ENCODE measurements at regions not wholly inside any gene's neighbourhood (a gene's known extent, or its start where the extent isn't known, plus 50 kb on each side); places are given as distances from the start of the nearest gene placed in this dataset.

DNA sequence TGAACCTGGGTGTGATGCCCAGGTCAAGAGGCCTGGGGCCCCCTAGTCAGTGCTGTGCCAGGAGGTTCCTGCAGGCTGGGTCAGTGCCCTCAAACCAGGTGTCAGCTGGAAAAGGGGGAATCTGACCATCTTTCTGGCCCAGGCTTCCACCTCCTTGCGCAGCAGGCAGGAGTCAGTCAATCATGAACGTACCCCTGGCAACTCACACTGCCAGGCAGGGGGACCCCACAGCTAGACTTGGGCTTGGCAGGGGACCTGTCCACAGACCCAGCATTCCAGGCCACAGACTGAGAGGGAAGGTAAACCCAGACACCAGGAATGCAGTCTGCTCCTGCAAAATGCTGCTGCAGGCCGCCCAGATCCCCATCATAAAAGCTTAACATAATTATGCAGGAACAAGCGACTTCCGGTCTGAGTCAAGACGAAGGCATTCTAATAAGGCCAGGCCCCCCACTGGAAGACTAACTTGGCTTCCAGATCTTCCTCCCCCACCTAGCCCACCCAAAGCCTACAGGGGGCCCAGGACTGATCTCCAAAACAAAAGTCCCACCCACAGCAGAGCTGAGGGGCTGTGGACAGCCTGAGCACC, 156.3 kb downstream of the BCOR start:
- no peak for DNase-seq

DNA sequence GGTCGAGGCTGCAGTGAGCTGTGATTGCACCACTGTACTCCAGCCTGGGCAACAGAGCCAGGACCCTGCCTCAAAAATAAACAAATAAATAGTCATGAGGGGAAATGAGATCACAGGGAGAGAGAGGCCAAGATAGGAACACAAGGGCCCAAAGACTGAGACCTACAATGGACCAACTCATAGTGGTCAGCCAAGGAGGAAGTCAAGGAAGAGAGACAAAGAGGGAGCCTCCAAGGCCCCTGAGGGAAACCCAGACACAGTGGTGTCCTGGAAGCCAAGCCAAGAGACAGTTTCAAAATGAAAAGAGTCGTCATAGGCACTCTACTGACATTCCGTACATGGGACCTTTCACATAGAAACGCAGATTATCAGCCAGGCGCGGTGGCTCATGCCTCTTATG, 153.3 kb downstream of the BCOR start:
- no peak for DNase-seq

DNA sequence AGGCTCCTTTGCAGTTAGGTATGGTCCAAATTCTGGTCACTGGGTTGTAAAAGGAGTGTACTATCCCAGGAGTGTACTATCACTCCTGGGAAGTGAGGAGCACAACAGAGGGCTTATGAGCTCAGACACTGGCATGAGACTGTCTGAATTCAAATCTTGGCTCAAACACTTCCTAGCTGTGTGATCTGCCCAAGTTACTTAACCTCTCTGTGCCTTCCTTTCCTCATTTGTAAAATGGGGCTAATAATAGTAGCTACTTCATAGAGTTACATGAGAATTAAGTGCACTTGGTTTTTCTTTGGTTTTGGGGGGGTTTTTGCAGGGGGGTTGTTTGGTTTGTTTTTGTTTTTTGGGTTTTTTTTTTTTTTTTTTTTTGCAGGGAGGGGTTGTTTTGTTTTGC, 152.0 kb downstream of the BCOR start:
- no peak for DNase-seq

DNA sequence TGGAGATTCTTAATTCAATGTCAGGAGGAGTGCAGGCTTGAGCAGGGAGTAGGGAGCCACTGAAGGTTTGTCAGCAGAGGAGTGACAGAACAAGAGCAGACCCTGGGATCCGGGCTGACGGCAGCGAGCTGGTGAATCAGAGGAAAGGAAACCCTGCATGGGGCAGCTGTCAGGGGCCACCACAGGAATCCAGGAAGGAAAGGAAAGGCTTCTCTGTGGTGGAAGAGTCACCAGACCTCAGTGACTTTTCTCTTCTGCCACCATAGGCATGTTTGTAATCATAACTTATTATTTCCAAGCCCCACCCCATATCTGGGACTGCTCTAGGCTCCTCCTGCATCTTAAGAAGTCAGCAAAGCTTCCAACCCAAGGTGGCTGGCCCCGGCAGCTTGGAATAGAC, 150.9 kb downstream of the BCOR start:
- no peak for DNase-seq

DNA sequence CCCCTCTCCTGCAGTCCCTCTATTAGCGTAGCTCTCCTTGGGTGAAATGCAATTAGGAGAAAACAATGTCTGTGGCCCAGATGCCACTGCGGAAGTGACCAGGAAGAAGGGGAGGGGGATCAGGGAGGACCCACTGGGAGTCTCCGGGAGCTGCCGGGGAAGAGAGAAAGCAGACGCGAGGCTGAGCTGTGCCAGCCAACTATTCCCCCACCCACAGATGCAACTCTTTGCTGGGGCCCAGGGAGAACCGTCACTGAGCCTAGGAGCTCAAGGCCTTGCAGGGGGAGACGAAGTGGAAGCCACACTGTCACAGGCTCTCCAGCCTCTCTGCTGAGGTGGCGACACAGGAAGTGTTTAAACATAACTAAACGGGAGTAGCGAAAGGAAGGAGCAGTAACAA, 149.2 kb downstream of the BCOR start:
- no peak for DNase-seq

DNA sequence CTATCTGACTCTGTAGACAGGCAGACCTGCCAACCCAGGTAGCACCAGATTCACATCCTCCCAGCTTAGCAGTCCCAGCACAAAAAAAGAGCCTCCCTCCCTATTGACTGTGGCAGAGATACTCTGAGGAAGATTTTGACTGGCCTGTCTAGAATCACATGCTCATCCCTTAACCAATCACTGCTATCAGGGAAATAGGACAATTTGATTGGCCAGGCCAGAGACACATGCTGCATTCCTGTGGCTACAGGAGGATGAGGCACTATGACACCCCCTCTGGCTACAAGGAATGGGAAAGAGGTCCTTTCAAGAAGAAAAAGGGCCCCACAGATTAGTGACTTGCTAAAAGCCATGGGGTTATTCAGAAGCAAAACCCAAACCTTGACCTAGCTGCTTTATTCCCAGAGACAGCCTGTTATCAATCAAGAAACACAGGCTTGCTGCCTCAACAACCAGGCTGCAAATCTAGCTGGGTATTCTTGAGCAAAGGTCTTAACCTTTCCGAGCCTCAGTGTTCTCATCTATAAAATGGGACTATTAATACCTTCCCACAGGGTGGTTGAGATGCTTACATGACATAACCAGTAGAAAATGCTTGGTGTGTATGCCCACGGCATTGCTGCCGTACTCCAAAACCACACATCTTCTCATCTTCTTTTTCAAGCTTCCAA, 147.6 kb downstream of the BCOR start:
- no peak for DNase-seq

DNA sequence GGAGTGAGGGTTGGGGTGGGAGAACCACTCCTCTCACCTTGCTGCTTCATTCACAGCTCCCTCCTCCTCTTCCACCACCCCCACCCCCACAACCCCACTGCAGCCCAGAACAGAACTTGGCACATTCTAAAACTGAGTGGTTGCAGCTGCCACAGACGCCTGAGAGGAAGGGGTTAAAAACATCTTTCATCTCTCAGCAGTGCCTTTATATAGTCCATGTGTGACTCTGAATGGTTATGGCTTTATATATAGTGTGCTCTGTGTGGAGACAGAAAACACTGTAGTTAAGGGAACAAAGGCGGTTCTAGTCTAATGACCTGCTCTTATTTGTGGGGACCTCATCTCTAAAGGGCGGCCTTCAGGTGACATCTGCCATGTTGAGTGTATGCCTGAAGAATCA, 144.8 kb downstream of the BCOR start:
- DNase-seq: no peak

DNA sequence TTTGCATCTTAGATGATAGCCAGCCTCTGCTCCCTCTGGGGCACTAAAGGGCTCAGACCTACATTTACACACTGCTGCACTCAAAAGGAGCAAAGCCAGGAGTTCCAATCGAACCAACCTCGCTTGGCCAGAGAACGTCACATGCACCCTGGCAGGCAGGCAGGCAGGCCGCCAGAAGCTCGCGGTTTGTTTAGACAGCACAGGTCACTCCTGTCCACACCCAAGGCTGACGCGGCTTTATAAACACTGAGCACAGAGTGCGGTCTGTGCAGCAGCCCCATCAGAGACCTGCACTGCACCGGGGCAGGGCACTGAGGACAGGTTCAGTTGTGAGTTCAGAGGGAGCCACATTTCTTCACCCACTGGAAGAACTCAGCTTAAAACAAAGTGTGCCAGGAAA, 143.9 kb downstream of the BCOR start:
- DNase-seq: no peak

DNA sequence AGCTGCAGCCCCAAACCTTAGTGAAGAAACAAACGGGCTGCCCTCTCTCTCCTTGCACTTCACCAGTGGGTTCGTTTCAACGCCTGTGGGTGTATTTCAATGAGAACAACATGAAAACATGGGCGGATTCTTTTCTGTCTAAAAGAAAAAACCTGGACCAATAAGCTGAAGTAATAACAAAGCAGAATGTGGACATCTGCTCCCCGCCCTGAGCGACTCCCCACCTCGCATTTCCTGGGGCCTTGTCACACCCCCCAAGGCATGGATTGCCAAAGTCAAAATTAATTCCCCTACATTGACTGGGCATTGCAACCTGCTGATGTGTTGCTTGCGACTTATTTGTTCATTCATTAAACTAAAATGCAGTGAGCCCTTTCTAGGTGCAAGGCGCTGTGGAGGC, 142.9 kb downstream of the BCOR start:
- DNase-seq: no peak

DNA sequence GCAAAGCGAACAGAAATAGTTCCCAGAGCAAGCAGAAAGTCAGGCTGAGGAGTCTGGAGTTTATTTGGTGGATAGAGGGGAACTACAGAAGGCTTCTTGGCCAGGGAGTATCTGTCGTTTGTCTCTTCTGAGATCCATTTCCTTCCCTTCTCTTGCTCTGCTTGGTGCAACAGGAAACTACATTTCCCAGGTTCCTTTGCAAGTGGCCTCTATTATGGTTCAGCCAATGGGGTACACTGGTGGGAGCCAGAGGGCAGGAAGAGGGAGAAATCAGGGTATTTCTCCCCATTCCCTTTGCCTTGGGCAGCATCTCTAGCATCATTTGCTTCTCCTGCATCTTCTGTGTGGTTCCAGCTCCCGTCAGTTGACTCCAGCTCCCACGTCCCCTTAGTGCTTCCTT, 142.1 kb downstream of the BCOR start:
- DNase-seq: no peak

DNA sequence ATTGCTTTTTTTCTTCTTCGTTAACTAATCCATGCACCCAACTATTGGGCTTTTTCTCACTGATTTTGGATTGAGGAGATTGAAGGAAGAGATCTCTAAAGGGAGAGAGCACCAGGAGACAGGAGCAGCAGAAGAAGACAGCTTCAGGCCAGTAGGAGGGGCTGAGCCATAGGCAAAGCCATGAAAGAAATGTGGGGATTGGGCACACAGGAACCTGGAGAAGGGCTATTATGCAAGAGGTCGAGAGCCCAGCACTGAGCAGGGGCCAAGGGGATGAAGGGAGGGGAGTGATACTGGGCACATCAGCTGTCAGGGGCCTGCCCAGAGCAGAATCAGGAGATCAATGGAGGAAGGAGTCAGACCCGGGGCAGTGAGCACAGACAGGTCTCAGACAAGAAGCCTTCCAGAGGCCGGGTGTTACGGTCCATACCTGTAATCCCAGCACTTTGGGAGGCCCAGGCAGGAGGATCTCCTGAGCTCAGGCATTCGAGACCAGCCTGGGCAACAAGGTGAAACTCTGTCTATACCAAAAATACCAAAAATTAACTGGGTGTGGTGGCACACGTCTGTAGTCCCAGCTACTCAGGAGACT, 140.9 kb downstream of the BCOR start:
- DNase-seq: no peak

DNA sequence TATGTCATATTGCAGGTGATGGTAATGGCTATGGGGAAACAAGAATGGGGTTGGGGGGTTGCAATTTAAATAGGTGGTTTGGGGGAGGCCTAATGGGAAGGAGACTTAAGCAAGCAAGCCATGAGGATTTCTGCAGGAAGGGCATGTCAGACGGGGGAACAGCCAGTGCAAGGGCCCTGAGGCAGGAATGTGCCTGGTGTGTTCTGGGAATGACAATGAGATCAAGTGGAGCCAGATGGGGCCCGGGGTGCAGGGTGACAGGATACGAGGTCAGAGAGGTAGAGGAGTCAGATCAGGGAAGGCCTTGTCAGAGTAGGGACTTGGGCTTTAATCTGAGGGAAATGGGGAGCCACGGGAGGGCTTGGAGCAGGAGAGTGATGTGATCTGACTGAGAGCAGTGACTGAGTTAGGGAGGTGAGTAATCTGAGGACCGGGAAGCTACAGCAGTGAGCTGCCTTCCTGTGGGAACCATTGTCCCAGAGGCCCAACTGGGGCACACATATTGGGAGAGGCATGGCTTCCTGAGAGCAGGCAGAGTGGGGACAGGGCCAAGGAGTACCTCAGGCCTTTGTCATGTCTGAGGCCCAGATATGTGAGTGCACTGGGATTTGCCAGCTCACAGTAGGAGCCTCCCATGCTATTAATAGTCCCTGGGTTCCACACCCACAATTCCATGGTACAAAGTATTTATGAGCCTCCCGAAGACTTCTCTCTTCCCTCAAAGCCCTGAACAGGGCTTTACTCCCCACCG, 139.8 kb downstream of the BCOR start:
- DNase-seq: no peak

DNA sequence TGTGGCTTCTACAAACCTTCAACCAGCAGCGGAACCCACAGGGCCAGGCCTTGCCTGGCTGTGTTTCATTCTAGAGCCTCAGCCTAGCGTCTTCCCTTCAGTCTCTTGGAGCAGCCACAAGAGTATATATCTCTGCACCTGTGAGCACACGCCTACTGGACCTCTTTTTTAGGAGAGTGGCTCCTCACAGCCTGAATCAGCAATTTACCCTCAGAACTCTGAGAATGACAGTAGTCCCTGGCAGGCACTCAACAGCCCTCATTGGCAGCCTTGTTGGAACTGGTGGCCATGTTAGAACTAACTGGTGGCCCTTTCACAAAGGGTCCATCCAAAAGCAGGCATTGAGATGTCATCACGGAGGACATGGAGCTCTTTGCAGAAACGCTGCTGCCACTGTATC, 138.9 kb downstream of the BCOR start:
- DNase-seq: no peak

DNA sequence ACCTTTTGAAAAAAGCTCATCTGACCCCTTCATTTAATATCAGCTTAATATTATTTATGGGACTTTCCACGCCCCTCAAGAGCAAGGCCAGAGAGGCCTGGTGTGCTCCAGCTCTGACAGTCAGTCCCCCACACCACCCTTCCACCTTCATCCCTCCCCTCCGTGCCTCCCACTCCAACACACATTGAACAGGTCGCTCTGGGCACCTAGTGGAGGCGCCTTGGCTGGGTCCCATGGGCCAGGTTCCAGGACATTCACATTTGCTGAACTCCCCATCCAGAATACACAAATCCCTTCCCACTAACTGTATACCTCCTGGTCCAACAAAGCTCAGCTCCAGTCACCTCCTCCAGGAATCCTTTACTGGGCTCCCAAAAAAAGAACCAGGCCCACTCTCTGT, 137.5 kb downstream of the BCOR start:
- no peak for DNase-seq

DNA sequence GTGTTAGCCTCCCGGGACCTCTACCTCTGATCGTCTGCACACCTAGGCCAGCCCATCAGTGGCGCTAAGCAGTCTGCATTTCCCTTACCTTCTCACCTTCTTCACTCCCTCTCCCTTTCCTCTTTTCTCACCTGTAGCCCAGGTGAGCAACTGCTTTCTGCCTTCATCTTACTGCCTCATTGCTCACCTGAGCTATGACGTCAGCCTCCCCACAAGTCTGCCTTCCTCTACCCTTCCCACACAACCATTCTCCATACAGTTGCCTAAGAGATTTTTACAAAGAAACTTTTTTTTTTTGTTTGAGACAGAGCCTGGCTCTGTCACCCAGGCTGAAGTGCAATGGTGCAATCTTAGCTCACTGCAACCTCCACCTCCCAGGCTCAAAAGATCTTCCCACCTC, 136.3 kb downstream of the BCOR start:
- no peak for DNase-seq

DNA sequence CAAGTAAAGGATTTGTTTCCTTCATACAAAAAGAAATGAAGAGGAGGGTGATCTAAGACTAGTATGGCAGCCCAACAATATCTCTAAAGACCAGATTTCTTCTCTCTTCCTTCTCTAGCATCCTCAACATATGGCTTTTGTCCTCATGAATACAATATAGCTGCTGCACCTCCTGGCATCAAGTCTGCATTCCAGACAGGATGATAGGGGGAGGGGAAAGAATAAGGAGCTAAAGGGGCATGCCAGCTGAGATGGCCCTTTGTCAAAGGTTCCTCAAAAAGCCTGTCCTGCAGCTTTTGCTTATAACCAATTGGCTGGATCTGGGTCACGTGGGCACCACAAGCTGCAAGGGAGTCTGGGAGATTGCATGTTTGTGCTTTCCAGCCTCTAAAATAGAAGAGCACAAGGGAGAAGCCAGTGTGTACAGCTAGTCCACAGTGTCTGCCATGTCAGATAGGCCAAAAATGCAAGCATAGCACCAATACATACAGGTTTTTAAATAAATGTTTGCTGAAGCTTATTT, 132.6 kb downstream of the BCOR start:
- no peak for DNase-seq

DNA sequence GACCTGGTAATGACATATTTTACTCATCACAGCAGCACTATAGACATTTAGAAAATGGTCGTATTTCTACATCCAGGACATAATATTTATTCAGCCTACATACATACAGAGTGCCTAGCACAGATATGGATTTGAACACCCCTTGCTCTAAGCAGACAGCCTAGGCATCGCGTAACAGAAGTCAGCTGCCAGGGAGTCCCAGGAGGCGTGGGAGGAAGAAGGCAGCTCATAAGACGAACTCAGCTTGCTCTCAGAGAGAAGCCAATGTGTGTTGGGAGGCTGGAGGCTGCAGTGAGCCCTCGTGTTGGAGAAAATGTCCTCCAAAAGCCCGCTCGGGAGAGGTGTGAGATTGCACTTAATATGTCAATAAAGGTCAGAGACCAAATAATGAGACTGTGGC, 131.6 kb downstream of the BCOR start:
- no peak for DNase-seq

DNA sequence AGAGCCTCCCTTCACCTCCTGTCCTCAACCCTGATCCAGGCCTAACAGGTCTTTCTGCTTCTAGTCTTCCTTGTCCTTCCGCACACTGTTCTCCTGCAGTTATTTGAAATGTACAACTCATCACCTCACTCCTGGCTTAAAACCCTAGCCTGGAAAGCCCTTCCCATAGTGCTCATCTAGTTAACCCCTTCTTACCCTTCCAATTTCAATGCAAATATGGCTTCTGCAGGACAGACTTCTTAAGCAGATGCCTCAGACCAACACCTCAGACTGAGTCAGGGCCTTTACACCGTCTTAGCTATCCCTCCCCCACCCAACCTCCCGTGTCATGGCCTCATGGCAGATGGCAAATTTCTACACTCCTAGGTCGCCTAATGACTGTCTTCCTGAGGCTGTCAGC, 130.4 kb downstream of the BCOR start:
- no peak for DNase-seq

DNA sequence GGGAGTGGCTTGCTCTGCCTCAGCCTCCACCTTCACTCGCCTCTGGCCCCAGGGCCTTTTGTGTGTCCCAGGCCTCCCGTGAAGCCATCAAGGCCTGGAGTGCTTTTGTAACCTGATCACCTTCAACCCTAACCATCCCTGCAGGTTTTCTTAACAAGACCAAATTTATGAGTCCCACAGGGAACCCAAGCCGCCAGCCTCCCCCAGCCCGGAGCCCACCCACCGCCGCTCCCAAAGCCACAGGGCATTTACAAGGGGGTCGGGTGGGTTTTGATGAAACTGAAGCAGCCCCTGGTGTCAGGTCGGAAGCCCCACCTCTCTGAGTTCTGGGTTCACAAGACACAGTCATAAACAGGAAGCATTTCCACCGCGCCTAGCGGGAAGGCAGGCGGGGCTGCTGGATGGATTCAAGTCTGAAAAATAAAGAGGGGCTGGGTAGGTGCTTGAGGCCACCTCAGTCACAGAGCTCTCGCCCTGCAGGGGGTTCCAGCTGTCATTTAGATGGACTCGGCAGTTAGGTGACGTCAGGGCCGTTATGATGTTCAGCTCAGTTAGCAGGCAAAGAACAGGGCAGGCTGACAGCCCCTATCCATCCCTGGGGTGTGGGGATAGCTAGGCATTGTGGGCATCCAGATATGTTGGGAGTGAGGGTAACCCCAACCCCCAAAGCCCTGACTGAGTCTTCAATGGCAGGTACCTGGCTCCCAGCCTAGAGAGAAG, 128.5 kb downstream of the BCOR start:
- peak in 1 of 2 donors; percentile 17 for DNase-seq

DNA sequence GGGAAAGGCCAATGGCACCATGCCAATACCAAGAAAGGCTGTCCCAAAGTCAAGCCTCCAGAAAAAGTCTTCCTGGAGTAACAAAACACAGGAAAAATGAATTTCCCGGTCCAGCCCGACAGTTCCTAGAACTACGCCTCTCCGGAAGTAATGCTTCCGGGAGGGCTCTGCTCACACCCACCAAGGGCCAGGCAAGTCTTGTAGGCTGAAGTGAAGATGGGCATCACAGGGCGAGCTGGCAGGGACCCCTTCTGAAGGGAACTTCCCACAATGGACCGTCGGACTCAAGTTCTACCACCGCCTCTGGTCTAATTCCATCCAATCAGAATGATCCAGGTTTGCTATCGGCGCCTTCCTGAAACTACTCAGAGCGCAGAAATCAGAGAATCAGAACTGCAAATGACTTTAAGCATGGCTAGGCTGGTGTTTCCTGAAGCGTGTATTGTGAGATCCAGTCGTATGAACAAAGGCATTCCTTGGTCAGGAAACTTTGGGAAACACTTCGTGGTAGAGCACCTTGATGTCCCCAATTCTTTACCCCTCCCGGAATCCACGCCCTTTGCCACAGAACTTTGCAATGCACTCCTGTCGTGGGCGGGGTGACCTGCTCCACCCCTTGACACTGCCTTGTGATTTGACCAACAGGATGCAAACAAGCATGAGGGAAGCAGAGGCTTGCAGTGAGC, 127.8 kb downstream of the BCOR start:
- DNase-seq: no peak

DNA sequence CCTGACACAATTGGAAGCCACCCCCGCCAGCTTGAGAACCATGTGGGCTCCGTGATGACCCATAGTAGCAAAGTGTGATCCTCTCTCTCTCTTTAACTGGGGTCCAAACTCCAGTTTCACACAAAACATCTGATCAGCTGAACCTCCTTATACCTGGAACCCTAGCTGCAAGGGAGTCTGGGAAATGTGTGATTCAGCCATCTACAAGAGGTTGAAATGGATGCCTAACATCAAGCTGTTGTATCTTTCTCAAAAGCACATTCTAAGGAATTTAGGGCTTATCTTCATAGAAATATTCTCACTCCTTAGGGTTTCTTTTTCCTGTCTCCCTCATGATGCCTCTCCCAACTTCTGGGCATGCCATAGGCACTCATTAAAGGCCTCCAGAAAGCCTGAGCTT, 126.0 kb downstream of the BCOR start:
- DNase-seq: no peak

DNA sequence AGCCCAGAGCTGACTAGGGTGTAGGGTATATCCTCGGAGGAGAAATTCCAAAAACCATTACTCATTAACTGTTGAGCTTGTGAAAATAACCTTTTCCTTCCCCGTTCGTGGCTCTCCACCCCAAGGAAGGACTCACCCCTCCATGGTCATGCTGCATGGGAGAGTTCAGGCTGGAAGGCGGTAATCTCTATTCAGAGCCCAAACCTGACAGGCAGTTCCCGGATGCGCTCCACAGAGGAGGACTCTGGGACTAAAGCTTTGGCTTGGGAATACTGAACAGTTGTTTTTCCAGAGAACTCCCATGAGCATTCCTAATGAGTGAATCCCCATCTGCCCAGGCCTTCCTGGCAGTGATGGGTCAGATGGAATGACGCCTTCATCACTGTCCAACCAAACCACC, 125.4 kb downstream of the BCOR start:
- DNase-seq: no peak

DNA sequence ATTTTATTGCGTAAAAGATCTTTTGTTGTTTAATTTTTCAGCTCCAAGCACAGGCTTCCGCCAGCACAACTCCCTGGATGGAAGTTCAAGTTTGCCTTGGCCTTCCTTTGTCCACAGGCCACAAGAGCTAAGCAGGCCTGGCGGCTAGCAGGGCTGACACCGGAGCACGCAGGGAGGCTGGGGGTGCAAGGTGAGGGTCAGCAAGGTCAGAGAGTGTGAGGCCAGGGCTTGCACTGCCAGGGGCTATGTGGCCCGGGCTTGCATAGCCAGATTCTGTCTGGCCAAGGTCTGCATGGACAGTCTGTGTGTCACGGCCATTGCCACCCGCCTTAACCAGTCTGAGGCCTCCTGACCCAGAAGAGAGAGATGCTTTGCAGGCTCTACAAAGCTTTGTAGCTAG, 123.9 kb downstream of the BCOR start:
- DNase-seq: no peak

Data from CD4-positive, alpha-beta T cell treated with Interleukin-1 beta for 1 hour (primary cell).